ENCODE measurements at regions not wholly inside any gene's neighbourhood (a gene's known extent, or its start where the extent isn't known, plus 50 kb on each side); places are given as distances from the start of the nearest gene placed in this dataset.

DNA sequence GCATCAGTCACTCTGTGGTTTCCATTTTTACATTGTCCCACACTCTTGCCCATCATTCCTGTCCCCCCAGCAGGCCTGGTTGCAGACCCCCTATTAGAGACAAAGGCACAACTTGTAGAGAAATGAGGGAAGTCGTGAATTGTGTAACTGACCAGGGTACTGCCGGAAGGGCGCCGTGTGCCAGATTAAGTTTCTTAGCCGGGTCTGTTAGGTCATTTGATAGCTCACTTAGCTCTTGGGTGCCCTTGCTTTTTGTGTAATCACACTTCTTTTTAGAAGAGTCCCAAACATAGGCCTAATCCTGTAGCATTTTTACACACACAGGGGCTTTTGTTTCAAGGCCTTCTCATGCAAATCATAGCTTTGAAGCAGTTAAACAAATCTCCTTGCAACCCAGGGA lies 87.2 kb downstream of the CTAGE1 start:
- no peak for DNase-seq (ENCODE audit: low spot score)

- no peak for DNase-seq (ENCODE audit: low spot score)
These were observed 92.3 kb downstream of the CTAGE1 start for GRCh38 chr18:22325396-22325795.

- DNase-seq (ENCODE audit: low spot score) = no peak
These were observed 93.3 kb downstream of the CTAGE1 start for GRCh38 chr18:22324191-22325131.

GRCh38 chr18:22322243-22322691 lies 95.4 kb downstream of the CTAGE1 start:
- DNase-seq (ENCODE audit: low spot score) = no peak

DNA sequence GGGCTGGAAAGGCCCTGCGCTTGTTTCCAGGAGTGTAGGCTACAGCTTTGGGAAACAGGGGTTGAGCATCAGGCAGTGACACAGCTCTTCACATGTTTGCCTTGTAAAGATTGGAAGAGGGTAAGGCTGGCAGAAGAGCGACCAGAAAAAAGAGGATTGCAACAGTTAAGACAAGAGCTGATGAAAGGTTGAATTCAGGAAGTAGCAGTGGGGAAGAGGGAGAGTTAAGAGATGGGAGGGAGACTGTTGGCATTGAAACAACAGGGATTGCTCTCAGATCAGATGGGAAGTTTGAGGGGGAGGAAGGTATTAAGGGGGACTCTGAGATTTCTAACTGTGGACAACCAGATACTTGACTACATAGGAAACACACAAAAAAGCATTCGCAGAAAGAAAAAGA lies 96.9 kb downstream of the CTAGE1 start:
- DNase-seq (ENCODE audit: low spot score) = no peak

GRCh38 chr18:22320155-22320554 lies 97.6 kb downstream of the CTAGE1 start:
- DNase-seq (ENCODE audit: low spot score) = no peak

GRCh38 chr18:22318745-22319407 lies 98.8 kb downstream of the CTAGE1 start:
- DNase-seq (ENCODE audit: low spot score) = no peak

DNA sequence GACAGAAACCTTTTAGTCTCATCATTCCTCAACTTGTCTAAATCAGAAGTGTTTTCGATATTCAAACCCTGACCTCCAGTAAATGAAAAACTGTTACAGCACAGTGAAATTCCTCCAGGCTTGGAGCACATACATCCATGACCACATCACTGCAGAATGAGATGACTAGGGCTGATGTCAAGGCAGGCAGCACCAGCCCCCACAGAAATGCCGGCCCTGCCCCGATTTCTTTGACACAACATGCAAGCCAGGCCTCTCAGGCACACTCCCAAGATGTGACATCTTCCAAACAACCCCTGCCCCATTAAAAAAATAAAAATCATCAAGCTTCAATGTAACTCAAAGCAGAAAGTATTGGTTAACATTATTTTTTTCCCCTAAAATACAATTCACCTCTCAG lies 103.3 kb downstream of the CTAGE1 start:
- DNase-seq (ENCODE audit: low spot score) = no peak

DNA sequence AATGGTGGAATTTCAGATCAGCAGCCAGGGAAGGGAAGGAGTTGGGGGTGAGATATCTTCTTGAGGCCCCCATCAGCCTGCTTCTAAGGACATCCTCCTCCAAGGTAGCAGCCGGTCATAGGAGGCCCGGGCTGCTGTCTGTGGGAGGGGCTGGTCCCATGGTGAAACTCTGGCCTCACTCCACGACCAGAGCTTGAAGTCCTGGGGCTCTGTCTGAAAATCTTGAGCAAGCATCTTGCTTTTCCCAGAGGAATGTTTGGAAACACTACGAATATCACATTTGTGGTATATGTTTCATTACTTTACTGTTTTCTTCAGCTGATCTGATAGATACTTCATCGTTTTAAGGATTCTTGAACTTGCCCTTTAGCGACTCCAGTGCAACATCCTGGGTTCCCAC lies 103.7 kb downstream of the CTAGE1 start:
- no peak for DNase-seq (ENCODE audit: low spot score)

GRCh38 chr18:22311301-22311700 lies 106.4 kb downstream of the CTAGE1 start:
- no peak for DNase-seq (ENCODE audit: low spot score)

GRCh38 chr18:22309191-22309590 lies 108.5 kb downstream of the CTAGE1 start:
- no peak for DNase-seq (ENCODE audit: low spot score)

DNA sequence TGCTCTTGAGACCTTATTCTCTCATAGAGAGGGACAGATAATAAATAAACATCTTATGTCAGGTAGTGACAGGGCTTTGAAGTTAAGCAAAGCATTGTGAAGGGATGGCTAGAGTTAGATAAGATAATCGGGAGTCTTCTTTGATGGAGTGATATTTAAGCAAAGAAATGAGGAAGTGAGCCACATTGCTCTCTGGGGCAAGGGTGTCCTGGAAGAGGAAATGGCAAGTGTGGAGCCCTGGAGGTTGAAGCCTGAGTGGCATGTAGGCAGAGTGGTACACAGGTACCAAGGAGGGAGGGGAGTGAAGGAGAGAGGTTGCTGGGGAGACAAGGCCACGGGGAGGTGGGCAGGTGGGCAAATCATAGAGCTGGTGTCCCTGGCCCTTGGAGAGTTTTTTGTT lies 110.2 kb downstream of the CTAGE1 start:
- DNase-seq (ENCODE audit: low spot score) = no peak

GRCh38 chr18:22303927-22304326 lies 113.8 kb downstream of the CTAGE1 start:
- no peak for DNase-seq (ENCODE audit: low spot score)

GRCh38 chr18:22302144-22302543 lies 115.6 kb downstream of the CTAGE1 start:
- no peak for DNase-seq (ENCODE audit: low spot score)

- no peak for DNase-seq (ENCODE audit: low spot score)
These were observed 116.8 kb downstream of the CTAGE1 start for GRCh38 chr18:22300665-22301636.

DNA sequence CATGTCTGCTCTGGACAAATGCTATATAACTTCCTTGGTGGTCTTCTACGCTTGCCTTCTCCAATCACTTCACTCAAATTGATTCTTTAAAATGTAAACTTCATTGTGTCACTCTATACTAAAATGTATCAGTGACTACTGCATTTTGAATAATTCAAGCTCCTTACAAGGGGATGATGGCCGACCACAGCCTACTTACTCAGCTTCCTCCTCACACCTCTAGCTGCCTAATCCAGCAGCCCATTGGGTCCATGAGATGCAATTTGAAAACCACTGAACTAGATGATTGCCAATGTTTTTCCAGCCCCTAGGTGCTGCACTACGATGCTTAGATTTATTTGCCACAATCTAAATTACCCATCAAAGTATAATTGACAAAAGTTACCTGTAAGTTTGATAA lies 120.7 kb downstream of the CTAGE1 start:
- no peak for DNase-seq (ENCODE audit: low spot score)

- no peak for DNase-seq (ENCODE audit: low spot score)
These were observed 121.4 kb downstream of the CTAGE1 start for GRCh38 chr18:22296304-22296703.

DNA sequence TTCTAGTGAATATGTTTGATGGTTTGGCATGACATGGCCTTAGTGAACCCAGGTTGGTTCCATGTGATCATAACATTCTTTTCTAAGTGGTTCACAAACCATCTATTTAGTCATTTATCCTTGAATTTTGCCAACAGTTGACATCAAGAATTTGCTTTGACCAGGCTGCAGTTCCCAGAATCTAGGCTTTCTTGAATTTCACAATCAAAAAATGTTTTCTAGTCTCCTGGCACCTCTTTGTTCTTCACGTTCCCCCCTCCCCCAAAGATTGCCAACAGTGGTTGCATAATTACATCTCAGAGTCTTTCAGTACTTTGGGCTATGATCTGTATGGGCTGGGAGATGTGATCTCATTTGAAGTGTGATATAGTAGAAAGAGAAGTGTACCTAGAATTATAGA lies 124.0 kb downstream of the GATA6 start:
- DNase-seq (ENCODE audit: low spot score) = no peak

GRCh38 chr18:22290004-22290403 lies 120.6 kb downstream of the GATA6 start:
- DNase-seq (ENCODE audit: low spot score) = no peak

DNA sequence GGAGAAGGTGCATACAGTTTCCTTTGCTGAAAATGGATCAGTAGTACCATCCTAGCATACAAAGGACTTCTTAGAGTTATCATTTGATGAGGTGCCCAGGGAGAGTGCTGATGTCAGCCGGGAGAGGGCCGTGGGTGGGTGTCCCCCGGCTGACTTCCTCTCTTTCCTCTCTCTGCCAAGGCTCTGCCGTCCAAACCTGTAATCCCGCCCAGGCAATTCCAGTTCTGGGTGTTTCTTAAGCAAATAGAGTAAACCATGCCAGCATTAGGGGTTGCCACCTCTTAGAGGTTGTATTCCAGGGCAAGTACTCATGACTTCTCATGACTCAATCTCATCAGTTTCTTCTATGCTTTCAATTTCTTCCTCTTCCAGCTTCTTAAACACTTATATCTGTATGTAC lies 117.2 kb downstream of the GATA6 start:
- no peak for DNase-seq (ENCODE audit: low spot score)

- no peak for DNase-seq (ENCODE audit: low spot score)
These were observed 116.2 kb downstream of the GATA6 start for GRCh38 chr18:22285361-22286140.

All from germinal center (tissue), 1 donor.